Vagina (tissue), 2 donors: ENCODE measurements at regions not wholly inside any gene's neighbourhood (a gene's known extent, or its start where the extent isn't known, plus 50 kb on each side); places are given as distances from the start of the nearest gene placed in this dataset.

Experiments used
- DNase-seq, 2 donors: peaks; one replicate each; pipeline ENCODE4 v3.0.0-alpha.2; 2017; ENCODE audit errors: extremely low spot score in 2 of 2
- H3K27ac ChIP-seq: fragments of 200-600 bp; sonication (generic); one replicate; pipeline ENCODE4 v1.5.1; 2019
- H3K27me3 ChIP-seq: fragments of 200-600 bp; sonication (generic); one replicate; pipeline ENCODE4 v1.5.1; 2019
- H3K36me3 ChIP-seq, 2 donors: fragments of 200-600 bp; sonication (generic); one replicate each; pipeline ENCODE4 v1.5.1; 2017 to 2019
- H3K4me1 ChIP-seq: fragments of 200-600 bp; sonication (generic); one replicate; pipeline ENCODE4 v1.5.1; 2019
- H3K4me3 ChIP-seq, 2 donors: fragments of 200-600 bp; sonication (generic); 1 replicate in 1 of 2; 2 replicates in 1 of 2; pipeline ENCODE4 v1.5.1; 2016 to 2019
- H3K9me3 ChIP-seq: fragments of 200-600 bp; sonication (generic); one replicate; pipeline ENCODE4 v1.5.1; 2019
- POLR2A ChIP-seq, 2 donors: fragments of 450-650 bp; IDR thresholded peaks; one replicate each; pipeline ENCODE4 v1.6.1; 2017; ENCODE audit warnings: antibody characterized with exemption in 2 of 2, mild to moderate bottlenecking in 2 of 2, moderate library complexity in 2 of 2
- POLR2AphosphoS5 ChIP-seq, 2 donors: sonication (generic); formaldehyde crosslinking; IDR thresholded peaks; one replicate each; pipeline ENCODE4 v1.9.0; 2017; ENCODE audit warnings: antibody characterized with exemption in 2 of 2, mild to moderate bottlenecking in 2 of 2, low read depth in 1 of 2; ENCODE audit not compliant: insufficient read depth in 1 of 2
- intact Hi-C: fragments of 100-400 bp; cut with DNase I; formaldehyde crosslinking; loops from one replicate; pipeline ENCODE4 v1.15.1; 2023
- TF ChIP-seq, protein P1 (sequence below), 3 experiments: fragments of 450-650 bp in 2 of 3; fragments of 200-600 bp in 1 of 3; sonication (generic) in 1 of 3; IDR thresholded peaks; one replicate each; pipeline ENCODE4 v1.5.1; 2017 to 2019; ENCODE audit warnings: antibody characterized with exemption in 3 of 3, mild to moderate bottlenecking in 2 of 3, moderate library complexity in 2 of 3

DNA sequence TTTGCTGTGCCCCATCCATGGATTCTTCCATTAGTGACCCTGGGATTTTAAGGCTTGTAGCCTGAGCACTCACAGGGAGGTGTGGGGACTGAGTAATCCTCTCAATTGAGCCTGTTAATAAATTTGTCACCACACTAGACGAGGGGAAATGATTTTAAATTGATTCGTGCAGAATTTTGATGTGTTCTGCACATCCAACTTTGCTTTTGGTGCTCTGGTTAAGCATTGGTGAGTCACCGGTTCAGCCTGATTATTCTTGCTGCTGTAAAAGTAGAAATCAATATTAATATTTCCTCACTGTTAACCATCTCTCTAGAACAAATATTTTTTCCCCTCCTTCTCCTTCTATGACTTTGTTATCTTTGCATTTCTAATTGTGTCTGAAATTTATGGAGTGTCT lies 482.0 kb downstream of the TSN start:
- Histone ChIP-seq H3K4me1 (no peaks in the 10 kb centered on the region), H3K27me3 (no peaks in the 10 kb centered on the region), H3K27ac (no peak overlapping the region), H3K36me3 (no peaks in the 10 kb centered on the region), H3K4me3 (no peak overlapping the region), H3K9me3 (no peaks in the 10 kb centered on the region)
- TF ChIP-seq POLR2AphosphoS5 (IDR thresholded peaks at IDR 0.05; ENCODE audit: insufficient read depth in 1 of 2, low read depth in 1 of 2) = no peak
- no peak for TF ChIP-seq POLR2A (IDR thresholded peaks at IDR 0.05)
- TF ChIP-seq, protein P1, sequence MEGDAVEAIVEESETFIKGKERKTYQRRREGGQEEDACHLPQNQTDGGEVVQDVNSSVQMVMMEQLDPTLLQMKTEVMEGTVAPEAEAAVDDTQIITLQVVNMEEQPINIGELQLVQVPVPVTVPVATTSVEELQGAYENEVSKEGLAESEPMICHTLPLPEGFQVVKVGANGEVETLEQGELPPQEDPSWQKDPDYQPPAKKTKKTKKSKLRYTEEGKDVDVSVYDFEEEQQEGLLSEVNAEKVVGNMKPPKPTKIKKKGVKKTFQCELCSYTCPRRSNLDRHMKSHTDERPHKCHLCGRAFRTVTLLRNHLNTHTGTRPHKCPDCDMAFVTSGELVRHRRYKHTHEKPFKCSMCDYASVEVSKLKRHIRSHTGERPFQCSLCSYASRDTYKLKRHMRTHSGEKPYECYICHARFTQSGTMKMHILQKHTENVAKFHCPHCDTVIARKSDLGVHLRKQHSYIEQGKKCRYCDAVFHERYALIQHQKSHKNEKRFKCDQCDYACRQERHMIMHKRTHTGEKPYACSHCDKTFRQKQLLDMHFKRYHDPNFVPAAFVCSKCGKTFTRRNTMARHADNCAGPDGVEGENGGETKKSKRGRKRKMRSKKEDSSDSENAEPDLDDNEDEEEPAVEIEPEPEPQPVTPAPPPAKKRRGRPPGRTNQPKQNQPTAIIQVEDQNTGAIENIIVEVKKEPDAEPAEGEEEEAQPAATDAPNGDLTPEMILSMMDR (IDR thresholded peaks at IDR 0.05) = no peak
- intact Hi-C loops = no loop called here
- no peak for DNase-seq

DNA sequence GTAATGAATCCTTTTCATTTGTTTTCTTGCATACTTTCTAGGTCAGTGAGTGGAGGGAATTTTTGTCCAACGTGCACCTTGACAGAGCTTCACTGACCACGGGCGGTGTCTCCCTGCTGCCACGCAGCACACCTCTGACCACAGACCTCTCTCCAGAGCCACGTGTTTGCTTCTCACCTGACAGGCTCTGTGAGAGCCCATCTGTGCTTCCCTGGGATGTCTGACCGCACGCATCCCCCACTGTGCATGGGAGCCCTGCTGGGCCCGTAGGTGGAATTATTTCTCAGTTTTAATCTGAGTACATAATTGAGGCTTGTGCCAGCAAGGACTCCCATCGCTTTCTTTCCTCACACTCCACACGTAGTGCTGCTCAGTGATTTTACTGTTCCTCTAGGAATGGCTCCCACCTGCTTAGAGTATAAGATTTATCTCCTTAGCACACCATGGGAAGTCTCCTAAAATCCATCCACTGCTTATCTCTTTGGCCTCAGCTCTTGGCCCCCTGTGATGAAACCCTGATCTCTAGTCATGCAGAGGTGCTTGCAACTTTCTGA lies 482.6 kb downstream of the TSN start:
- TF ChIP-seq POLR2AphosphoS5 (IDR thresholded peaks at IDR 0.05; ENCODE audit: insufficient read depth in 1 of 2, low read depth in 1 of 2) = no peak
- TF ChIP-seq, protein P1 (IDR thresholded peaks at IDR 0.05) = no peak
- no peak for TF ChIP-seq POLR2A (IDR thresholded peaks at IDR 0.05)
- no peaks in the 10 kb centered on the region for H3K9me3 ChIP-seq
- no peak for DNase-seq
- no peaks in the 10 kb centered on the region for H3K36me3 ChIP-seq
- no peak overlapping the region for H3K4me3 ChIP-seq
- intact Hi-C loops = no loop called here
- H3K4me1 ChIP-seq = no peaks in the 10 kb centered on the region
- no peaks in the 10 kb centered on the region for H3K27me3 ChIP-seq
- H3K27ac ChIP-seq = no peak overlapping the region

DNA sequence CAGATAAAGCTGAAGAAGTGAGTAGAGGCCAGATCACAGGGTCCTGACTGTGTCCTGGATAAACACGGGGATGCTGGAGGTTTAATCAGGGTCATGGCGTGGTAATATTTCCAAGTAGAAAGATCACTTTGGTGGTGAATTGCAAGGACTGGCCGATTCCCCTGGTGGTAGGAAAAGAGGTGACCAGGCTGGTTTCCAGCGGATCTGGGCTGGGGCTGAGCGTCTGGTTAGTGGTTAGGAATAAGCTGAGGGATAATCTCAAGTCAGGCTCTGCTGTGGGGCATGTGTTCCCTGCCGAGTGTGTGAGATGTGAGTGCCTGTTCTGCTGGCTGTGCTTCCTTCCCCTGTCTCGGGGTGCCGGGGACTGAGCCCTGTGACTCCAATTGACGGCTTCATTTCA lies 484.0 kb downstream of the TSN start:
- intact Hi-C loops = no loop called here
- Histone ChIP-seq H3K27ac (no peak overlapping the region), H3K9me3 (no peaks in the 10 kb centered on the region), H3K27me3 (no peaks in the 10 kb centered on the region), H3K4me3 (no peak overlapping the region), H3K4me1 (no peaks in the 10 kb centered on the region), H3K36me3 (no peaks in the 10 kb centered on the region)
- TF ChIP-seq, protein P1 (IDR thresholded peaks at IDR 0.05) = no peak
- TF ChIP-seq POLR2AphosphoS5 (IDR thresholded peaks at IDR 0.05; ENCODE audit: insufficient read depth in 1 of 2, low read depth in 1 of 2) = no peak
- TF ChIP-seq POLR2A (IDR thresholded peaks at IDR 0.05) = no peak
- no peak for DNase-seq

DNA sequence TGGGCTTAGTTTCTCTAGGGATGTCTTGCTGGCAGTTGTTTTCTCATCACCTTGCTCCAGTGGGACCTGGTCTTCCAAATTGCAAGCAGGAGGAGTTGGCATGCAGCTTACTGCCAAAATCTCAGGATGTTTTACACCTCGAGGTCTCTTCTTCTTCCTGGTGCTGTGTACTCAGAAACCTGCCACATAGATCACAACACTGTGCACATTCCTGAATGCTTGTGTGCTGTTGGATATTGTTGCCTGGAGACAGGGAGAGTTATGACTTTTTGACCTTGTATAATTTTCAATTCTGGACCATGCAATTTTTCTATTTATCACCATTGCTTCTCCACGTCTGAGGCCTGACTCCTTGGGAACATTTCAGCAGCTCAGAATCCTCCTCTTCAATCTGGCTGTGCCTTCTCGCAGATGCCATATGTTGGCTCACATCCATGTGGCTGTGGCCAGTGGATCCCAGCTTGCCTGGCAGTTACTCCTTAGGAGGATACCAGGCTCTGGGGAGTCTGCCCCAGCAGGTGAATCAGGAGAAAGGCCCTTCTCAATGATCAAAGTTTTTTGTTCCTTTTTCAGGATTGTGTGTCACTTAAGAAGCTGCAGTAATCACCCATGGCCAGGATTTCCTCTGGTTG lies 489.3 kb downstream of the TSN start:
- no peaks in the 10 kb centered on the region for H3K4me1 ChIP-seq
- intact Hi-C loops = no loop called here

DNA sequence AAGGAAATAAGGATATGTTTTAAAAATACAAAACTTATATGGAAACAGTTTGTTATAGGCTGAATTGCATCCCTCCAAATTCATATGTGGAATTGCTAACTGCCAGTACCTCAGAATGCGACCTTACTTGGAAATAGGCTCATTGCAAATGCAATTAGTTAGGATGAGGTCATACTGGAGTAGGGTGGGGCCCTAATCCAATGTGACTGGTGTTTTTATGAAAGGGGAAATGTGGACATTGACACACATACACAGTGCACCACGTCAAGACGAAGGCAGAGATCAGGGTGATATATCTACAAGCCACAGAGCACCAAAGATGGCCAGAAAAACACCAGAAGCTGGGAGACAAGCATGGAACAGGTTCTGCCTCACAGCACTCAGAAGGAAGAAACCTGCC lies 494.2 kb downstream of the TSN start:
- H3K27me3 ChIP-seq = no peaks in the 10 kb centered on the region
- TF ChIP-seq POLR2AphosphoS5 (IDR thresholded peaks at IDR 0.05; ENCODE audit: insufficient read depth in 1 of 2, low read depth in 1 of 2) (no peak), POLR2A (IDR thresholded peaks at IDR 0.05) (no peak)
- TF ChIP-seq, protein P1 (IDR thresholded peaks at IDR 0.05) = no peak
- intact Hi-C loops = no loop called here
- no peak for DNase-seq
- no peaks in the 10 kb centered on the region for H3K36me3 ChIP-seq
- no peak overlapping the region for H3K4me3 ChIP-seq
- H3K9me3 ChIP-seq = no peaks in the 10 kb centered on the region
- no peaks in the 10 kb centered on the region for H3K4me1 ChIP-seq
- no peak overlapping the region for H3K27ac ChIP-seq

More for the DNA sequence above, 489.3 kb downstream of the TSN start:
- H3K4me3 ChIP-seq = no peak overlapping the region
- H3K36me3 ChIP-seq = no peaks in the 10 kb centered on the region
- TF ChIP-seq POLR2A (IDR thresholded peaks at IDR 0.05) = no peak
- no peak for TF ChIP-seq POLR2AphosphoS5 (IDR thresholded peaks at IDR 0.05; ENCODE audit: insufficient read depth in 1 of 2, low read depth in 1 of 2)
- no peak overlapping the region for H3K27ac ChIP-seq
- H3K9me3 ChIP-seq = no peaks in the 10 kb centered on the region
- H3K27me3 ChIP-seq = no peaks in the 10 kb centered on the region
- no peak for DNase-seq
